Hepatocyte (in vitro differentiated cells): ENCODE measurements at regions not wholly inside any gene's neighbourhood (a gene's known extent, or its start where the extent isn't known, plus 50 kb on each side); places are given as distances from the start of the nearest gene placed in this dataset.

Source experiments
- DNase-seq: peaks from one replicate; pipeline ENCODE4 v3.0.0-alpha.2; 2016; ENCODE audit warnings: low spot score
- H2AFZ ChIP-seq: fragments of 200-600 bp; sonication (generic); 2 replicates; pipeline ENCODE4 v1.6.0; 2016; ENCODE audit warnings: antibody characterized with exemption, mild to moderate bottlenecking
- H3K27ac ChIP-seq: fragments of 200-600 bp; sonication (generic); 2 replicates; pipeline ENCODE4 v1.5.1; 2016; ENCODE audit warnings: mild to moderate bottlenecking
- H3K27me3 ChIP-seq: fragments of 200-600 bp; sonication (generic); 2 replicates; pipeline ENCODE4 v1.6.1; 2016
- H3K36me3 ChIP-seq: fragments of 200-600 bp; sonication (generic); replicated peaks from 2 replicates; pipeline ENCODE4 v1.5.1; 2016; ENCODE audit warnings: low read depth; ENCODE audit not compliant: insufficient read depth
- H3K4me1 ChIP-seq: fragments of 200-600 bp; sonication (generic); 2 replicates; pipeline ENCODE4 v1.5.1; 2016; ENCODE audit warnings: mild to moderate bottlenecking, moderate library complexity; ENCODE audit not compliant: insufficient read depth
- H3K4me2 ChIP-seq: fragments of 200-600 bp; sonication (generic); 2 replicates; pipeline ENCODE4 v1.6.0; 2016
- H3K4me3 ChIP-seq: fragments of 200-600 bp; sonication (generic); 2 replicates; pipeline ENCODE4 v1.5.1; 2016; ENCODE audit warnings: mild to moderate bottlenecking
- H3K79me2 ChIP-seq: fragments of 200-600 bp; sonication (generic); 2 replicates; pipeline ENCODE4 v1.6.0; 2017; ENCODE audit warnings: mild to moderate bottlenecking
- H3K9me2 ChIP-seq: fragments of 200-600 bp; sonication (generic); replicated peaks from 2 replicates; pipeline ENCODE4 v1.6.0; 2017; ENCODE audit warnings: mild to moderate bottlenecking; ENCODE audit not compliant: insufficient read depth
- H3K9me3 ChIP-seq: fragments of 200-600 bp; sonication (generic); 2 replicates; pipeline ENCODE4 v1.5.1; 2016; ENCODE audit warnings: low read depth, mild to moderate bottlenecking
- H4K20me1 ChIP-seq: fragments of 200-600 bp; sonication (generic); 2 replicates; pipeline ENCODE4 v1.6.0; 2016; ENCODE audit warnings: mild to moderate bottlenecking; ENCODE audit not compliant: insufficient read depth, poor library complexity, severe bottlenecking
- CTCF ChIP-seq: fragments of 200-600 bp; sonication (generic); IDR thresholded peaks from 2 replicates; pipeline ENCODE4 v1.5.1; 2016; ENCODE audit warnings: antibody characterized with exemption, mild to moderate bottlenecking; ENCODE audit not compliant: poor library complexity
- EZH2 ChIP-seq: fragments of 200-600 bp; sonication (generic); IDR thresholded peaks from 2 replicates; pipeline ENCODE4 v1.6.1; 2016; ENCODE audit warnings: antibody characterized with exemption, mild to moderate bottlenecking, borderline replicate concordance
- EZH2phosphoT487 ChIP-seq: fragments of 200-600 bp; sonication (generic); IDR thresholded peaks from one replicate; pipeline ENCODE4 v1.6.1; 2018; ENCODE audit warnings: antibody characterized with exemption, mild to moderate bottlenecking, low read depth, moderate library complexity; ENCODE audit not compliant: unreplicated experiment, severe bottlenecking
- WGBS: methylation state at CpG from one replicate; pipeline ENCODE4 v1.1.6; 2016; ENCODE audit warnings: low lambda C conversion rate; ENCODE audit errors: missing lambda C conversion rate; 5-methylcytosine and 5-hydroxymethylcytosine counted together

GRCh38 chr5:4337519-4337918, 741.9 kb downstream of the IRX1 start:
- WGBS = 74% methylated on average over 3 of the region's 3 CpGs
- H4K20me1 ChIP-seq = no peaks in the 10 kb centered on the region
- no peak overlapping the region for H3K27ac ChIP-seq
- H3K36me3 ChIP-seq = no peaks in the 10 kb centered on the region
- no peak overlapping the region for H3K4me3 ChIP-seq
- H3K9me3 ChIP-seq = no peaks in the 10 kb centered on the region
- DNase-seq = no peak
- H3K9me2 ChIP-seq = no peaks in the 10 kb centered on the region
- no peaks in the 10 kb centered on the region for H3K4me1 ChIP-seq
- no peaks in the 10 kb centered on the region for H3K79me2 ChIP-seq
- no peaks in the 10 kb centered on the region for H3K27me3 ChIP-seq
- no peak overlapping the region for H3K4me2 ChIP-seq
- TF ChIP-seq EZH2 = no peak
- no peak for TF ChIP-seq CTCF
- no peak for TF ChIP-seq EZH2phosphoT487
- H2AFZ ChIP-seq = no peak overlapping the region

- H3K4me1 ChIP-seq = no peaks in the 10 kb centered on the region
- H2AFZ ChIP-seq = no peak overlapping the region
- 70% methylated on average over 9 of the region's 9 CpGs for WGBS
- no peak overlapping the region for H3K4me3 ChIP-seq
- no peaks in the 10 kb centered on the region for H4K20me1 ChIP-seq
- no peak for DNase-seq
- no peaks in the 10 kb centered on the region for H3K27me3 ChIP-seq
- TF ChIP-seq EZH2 = no peak
- no peak for TF ChIP-seq EZH2phosphoT487
- TF ChIP-seq CTCF = no peak
- H3K79me2 ChIP-seq = no peaks in the 10 kb centered on the region
- H3K4me2 ChIP-seq = no peak overlapping the region
- H3K9me2 ChIP-seq = no peaks in the 10 kb centered on the region
- H3K27ac ChIP-seq = no peak overlapping the region
- H3K9me3 ChIP-seq = no peaks in the 10 kb centered on the region
- no peaks in the 10 kb centered on the region for H3K36me3 ChIP-seq
These were observed 744.3 kb downstream of the IRX1 start for GRCh38 chr5:4339949-4340348.

- no peak overlapping the region for H2AFZ ChIP-seq
- H3K36me3 ChIP-seq = no peaks in the 10 kb centered on the region
- H3K27me3 ChIP-seq = no peaks in the 10 kb centered on the region
- no peaks in the 10 kb centered on the region for H3K79me2 ChIP-seq
- H3K9me2 ChIP-seq = no peaks in the 10 kb centered on the region
- TF ChIP-seq CTCF (no peak), EZH2phosphoT487 (no peak), EZH2 (no peak)
- H4K20me1 ChIP-seq = no peaks in the 10 kb centered on the region
- no peaks in the 10 kb centered on the region for H3K9me3 ChIP-seq
- 71% methylated on average over 1 of the region's 1 CpG for WGBS
- H3K4me3 ChIP-seq = no peak overlapping the region
- no peak overlapping the region for H3K27ac ChIP-seq
- no peaks in the 10 kb centered on the region for H3K4me1 ChIP-seq
- no peak overlapping the region for H3K4me2 ChIP-seq
- DNase-seq = no peak
These were observed 750.2 kb downstream of the IRX1 start for GRCh38 chr5:4345850-4346249.

GRCh38 chr5:4348423-4348822, 752.8 kb downstream of the IRX1 start:
- Histone ChIP-seq H3K4me2 (no peak overlapping the region), H2AFZ (no peak overlapping the region)
- 96% methylated on average over 3 of the region's 3 CpGs for WGBS

More at GRCh38 chr5:4348423-4348822, 752.8 kb downstream of the IRX1 start:
- H3K9me2 ChIP-seq = no peaks in the 10 kb centered on the region
- no peak for DNase-seq
- H3K4me3 ChIP-seq = no peak overlapping the region
- no peaks in the 10 kb centered on the region for H3K27me3 ChIP-seq
- TF ChIP-seq EZH2 (no peak), EZH2phosphoT487 (no peak), CTCF (no peak)
- H3K27ac ChIP-seq = no peak overlapping the region
- no peaks in the 10 kb centered on the region for H3K79me2 ChIP-seq
- no peaks in the 10 kb centered on the region for H3K4me1 ChIP-seq
- H3K9me3 ChIP-seq = no peaks in the 10 kb centered on the region
- H4K20me1 ChIP-seq = no peaks in the 10 kb centered on the region
- H3K36me3 ChIP-seq = no peaks in the 10 kb centered on the region
